ENCODE measurements at regions not wholly inside any gene's neighbourhood (a gene's known extent, or its start where the extent isn't known, plus 50 kb on each side); places are given as distances from the start of the nearest gene placed in this dataset.
"Not testable (repeated sequence)": the region's sequence is repeated elsewhere in the genome, so short reads cannot be mapped to it uniquely, and the experiment has no call there.

- no peak for DNase-seq
Measured at GRCh38 chr3:160098261-160098908, 109.8 kb downstream of the IL12A start.

GRCh38 chr3:160098926-160099626 lies 110.4 kb downstream of the IL12A start:
- peak; percentile 49 for DNase-seq

- peak; percentile 30 for DNase-seq
Measured at GRCh38 chr3:160099834-160100233, 111.2 kb downstream of the IL12A start.

GRCh38 chr3:160100610-160101009 lies 112.0 kb downstream of the IL12A start:
- no peak for DNase-seq

GRCh38 chr3:160102001-160102400 lies 113.4 kb downstream of the IL12A start:
- DNase-seq, result not testable (repeated sequence)

- no peak for DNase-seq
Measured at GRCh38 chr3:160103397-160103796, 114.8 kb downstream of the IL12A start.

GRCh38 chr3:160105907-160106584 lies 117.4 kb downstream of the IL12A start:
- peak; percentile 57 for DNase-seq

GRCh38 chr3:160106905-160107861 lies 118.0 kb upstream of the C3orf80 start:
- DNase-seq, result peak; percentile 55

GRCh38 chr3:160108362-160108761 lies 116.9 kb upstream of the C3orf80 start:
- DNase-seq, result no peak

GRCh38 chr3:160112481-160112880 lies 112.7 kb upstream of the C3orf80 start:
- no peak for DNase-seq

- DNase-seq, result no peak
Measured at GRCh38 chr3:160112996-160113395, 112.2 kb upstream of the C3orf80 start.

- DNase-seq, result peak; percentile 60
Measured at GRCh38 chr3:160114355-160114995, 110.7 kb upstream of the C3orf80 start.

GRCh38 chr3:160115387-160115786 lies 109.8 kb upstream of the C3orf80 start:
- no peak for DNase-seq

GRCh38 chr3:160124224-160124623 lies 101.0 kb upstream of the C3orf80 start:
- DNase-seq, result no peak

- no peak for DNase-seq
Measured at GRCh38 chr3:160125258-160125657, 100.0 kb upstream of the C3orf80 start.

GRCh38 chr3:160126051-160126450 lies 99.2 kb upstream of the C3orf80 start:
- DNase-seq, result no peak

- DNase-seq, result no peak
Measured at GRCh38 chr3:160126761-160127160, 98.5 kb upstream of the C3orf80 start.

- no peak for DNase-seq
Measured at GRCh38 chr3:160127308-160127707, 97.9 kb upstream of the C3orf80 start.

- peak; percentile 49 for DNase-seq
Measured at GRCh38 chr3:160128056-160128455, 97.2 kb upstream of the C3orf80 start.

GRCh38 chr3:160129459-160130061 lies 95.7 kb upstream of the C3orf80 start:
- peak; percentile 77 for DNase-seq

- DNase-seq, result no peak
Measured at GRCh38 chr3:160130071-160130470, 95.2 kb upstream of the C3orf80 start.

GRCh38 chr3:160130950-160131349 lies 94.3 kb upstream of the C3orf80 start:
- no peak for DNase-seq
